ENCODE measurements at regions not wholly inside any gene's neighbourhood (a gene's known extent, or its start where the extent isn't known, plus 50 kb on each side); places are given as distances from the start of the nearest gene placed in this dataset.

- Histone ChIP-seq H3K18ac (ENCODE audit: low read depth, low read length) (no peak overlapping the region), H2BK15ac (ENCODE audit: low read depth, low read length) (no peak overlapping the region), H4K5ac (ENCODE audit: low read depth, low read length) (no peak overlapping the region), H2AK9ac (replicated peaks; ENCODE audit: low read depth, low read length, poor library complexity) (no peak overlapping the region), H4K8ac (ENCODE audit: low read depth in 2 of 2, low read length in 2 of 2) (no peak overlapping the region), H3K9me1 (ENCODE audit: insufficient read depth, low read length) (no peaks in the 10 kb centered on the region), H2AFZ (replicated peaks; ENCODE audit: low read length, poor library complexity) (no peak overlapping the region), H4K91ac (ENCODE audit: insufficient read depth, low read depth, low read length) (no peak overlapping the region), H3K14ac (replicated peaks; ENCODE audit: low read depth, low read length) (no peak overlapping the region), H3K4me1 (ENCODE audit: control insufficient read depth, insufficient read depth, low read length) (no peaks in the 10 kb centered on the region), H3K4me3 (ENCODE audit: insufficient read depth, low read depth, low read length) (no peak overlapping the region), H3K4ac (ENCODE audit: low read depth, low read length) (no peak overlapping the region), H4K20me1 (ENCODE audit: insufficient read depth, low read length) (no peaks in the 10 kb centered on the region), H3K9ac (ENCODE audit: low read depth, low read length) (no peak overlapping the region), H2AK5ac (ENCODE audit: low read depth, low read length) (no peak overlapping the region), H3K4me2 (ENCODE audit: low read depth, low read length) (no peak overlapping the region), H3K9me3 (ENCODE audit: control insufficient read depth, insufficient read depth, low read length) (peaks cover 13% of the 10 kb centered on the region), H3K79me1 (ENCODE audit: low read depth in 1 of 2, low read length in 2 of 2) (no peaks in the 10 kb centered on the region), H3K27ac (ENCODE audit: insufficient read depth, low read length) (no peak overlapping the region), H3K56ac (ENCODE audit: extremely low read depth, insufficient read depth, low read length) (no peak overlapping the region), H2BK5ac (ENCODE audit: low read depth, low read length, poor library complexity, severe bottlenecking) (no peak overlapping the region), H3K36me3 (ENCODE audit: control insufficient read depth, insufficient read depth, low read length) (no peaks in the 10 kb centered on the region), H3K27me3 (ENCODE audit: control insufficient read depth, insufficient read depth, low read length) (no peaks in the 10 kb centered on the region), H2BK120ac (ENCODE audit: low read depth, low read length) (no peak overlapping the region), H3K23ac (ENCODE audit: low read depth, low read length) (no peak overlapping the region), H2BK20ac (ENCODE audit: low read depth, low read length) (no peak overlapping the region)
- WGBS, 2 experiments (ENCODE audit: extremely low coverage in 2 of 2, insufficient read length in 1 of 2): 40% methylated on average over 1 of the region's 10 CpGs; no CpG with 5 or more reads in 1 of the 2 experiments
- no TSS peak for BruUV-seq (replicated peaks)
- TF ChIP-seq SMC3 (IDR thresholded peaks at IDR 0.05; ENCODE audit: low read depth, low read length) (no peak), NFE2L2 (IDR thresholded peaks at IDR 0.05; ENCODE audit: low read depth, low read length) (no peak), BHLHE40 (IDR thresholded peaks at IDR 0.05; ENCODE audit: low read depth, low read length) (no peak), MXI1 (IDR thresholded peaks at IDR 0.05; ENCODE audit: borderline replicate concordance, low read depth, low read length) (no peak), CEBPB (IDR thresholded peaks at IDR 0.05; ENCODE audit: low read depth, low read length) (no peak), USF2 (IDR thresholded peaks at IDR 0.05; ENCODE audit: low read depth, low read length) (no peak), POLR2A (IDR thresholded peaks at IDR 0.05; ENCODE audit: low read depth, low read length) (no peak), RFX5 (IDR thresholded peaks at IDR 0.05; ENCODE audit: low read depth, low read length) (no peak), MAFK (IDR thresholded peaks at IDR 0.05; ENCODE audit: low read depth, low read length) (no peak), FOS (IDR thresholded peaks at IDR 0.05; ENCODE audit: low read depth, low read length) (no peak)
- DNase-seq (no peak), ATAC-seq (ENCODE audit: low read depth) (no peak)
- CTCF ChIA-PET: no interaction called here
- POLR2A ChIA-PET (ENCODE audit: unreplicated experiment): no interaction called here
- in situ Hi-C loops (cut with MboI; ENCODE audit: low sequenced_read_pairs) (no loop called here), dilution Hi-C loops (cut with HindIII; ENCODE audit: low sequenced_read_pairs, unreplicated experiment) (no loop called here), intact Hi-C loops (cut with micrococcal nuclease) (no loop called here)
Measured at GRCh38 chr13:103436057-103436654, 369.9 kb upstream of the SLC10A2 start.

All from IMR-90 (cell line).